HG03460 (cell line): ENCODE measurements at regions not wholly inside any gene's neighbourhood (a gene's known extent, or its start where the extent isn't known, plus 50 kb on each side); places are given as distances from the start of the nearest gene placed in this dataset.
"Not testable (repeated sequence)": the region's sequence is repeated elsewhere in the genome, so short reads cannot be mapped to it uniquely, and the experiment has no call there.

Experiments
- ATAC-seq: cut with Tn5 transposase; IDR thresholded peaks from one replicate; pipeline ENCODE4 v1.9.1; 2021; ENCODE audit not compliant: unreplicated experiment

DNA sequence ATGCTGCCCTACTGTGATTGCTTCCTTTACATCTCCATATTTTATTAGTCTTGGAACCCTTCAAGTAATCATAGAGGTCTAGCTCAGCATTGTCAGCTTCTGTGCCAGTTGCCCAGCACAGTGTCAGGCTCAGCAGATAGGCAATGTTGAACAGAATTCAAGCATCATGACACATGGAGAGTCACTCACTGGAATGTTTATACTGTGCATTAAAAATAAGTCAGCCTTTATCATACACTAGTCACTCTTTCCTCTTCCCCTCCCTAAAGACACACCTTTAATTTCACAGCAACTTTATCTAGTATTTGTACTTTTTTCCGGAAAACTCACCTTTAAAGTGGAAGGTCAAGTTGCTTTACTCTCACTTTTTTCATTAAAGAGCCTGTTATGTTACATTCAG is 253.8 kb upstream of the CDH11 start:
- ATAC-seq = no peak

DNA sequence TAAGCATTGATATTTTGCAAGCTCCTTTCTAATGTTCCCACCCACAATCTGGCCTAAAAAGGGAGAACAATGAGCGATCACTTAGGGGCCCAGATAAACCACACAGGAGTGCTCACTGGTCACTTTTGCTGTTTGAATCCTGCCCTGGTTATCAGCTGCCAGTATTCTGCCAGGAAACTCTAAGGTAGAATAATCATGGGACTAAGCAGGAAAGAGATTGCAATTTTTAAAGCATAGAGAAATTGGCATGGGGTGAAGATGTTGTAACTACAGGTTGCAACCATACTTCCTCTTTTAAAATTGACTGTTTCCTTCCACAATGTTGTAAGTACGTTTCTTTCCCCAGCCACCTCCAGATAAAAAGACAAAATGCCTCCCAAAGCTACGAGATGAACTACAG is 251.2 kb upstream of the CDH11 start:
- no peak for ATAC-seq

GRCh38 chr16:65372171-65372570 is 250.3 kb upstream of the CDH11 start:
- no peak for ATAC-seq

DNA sequence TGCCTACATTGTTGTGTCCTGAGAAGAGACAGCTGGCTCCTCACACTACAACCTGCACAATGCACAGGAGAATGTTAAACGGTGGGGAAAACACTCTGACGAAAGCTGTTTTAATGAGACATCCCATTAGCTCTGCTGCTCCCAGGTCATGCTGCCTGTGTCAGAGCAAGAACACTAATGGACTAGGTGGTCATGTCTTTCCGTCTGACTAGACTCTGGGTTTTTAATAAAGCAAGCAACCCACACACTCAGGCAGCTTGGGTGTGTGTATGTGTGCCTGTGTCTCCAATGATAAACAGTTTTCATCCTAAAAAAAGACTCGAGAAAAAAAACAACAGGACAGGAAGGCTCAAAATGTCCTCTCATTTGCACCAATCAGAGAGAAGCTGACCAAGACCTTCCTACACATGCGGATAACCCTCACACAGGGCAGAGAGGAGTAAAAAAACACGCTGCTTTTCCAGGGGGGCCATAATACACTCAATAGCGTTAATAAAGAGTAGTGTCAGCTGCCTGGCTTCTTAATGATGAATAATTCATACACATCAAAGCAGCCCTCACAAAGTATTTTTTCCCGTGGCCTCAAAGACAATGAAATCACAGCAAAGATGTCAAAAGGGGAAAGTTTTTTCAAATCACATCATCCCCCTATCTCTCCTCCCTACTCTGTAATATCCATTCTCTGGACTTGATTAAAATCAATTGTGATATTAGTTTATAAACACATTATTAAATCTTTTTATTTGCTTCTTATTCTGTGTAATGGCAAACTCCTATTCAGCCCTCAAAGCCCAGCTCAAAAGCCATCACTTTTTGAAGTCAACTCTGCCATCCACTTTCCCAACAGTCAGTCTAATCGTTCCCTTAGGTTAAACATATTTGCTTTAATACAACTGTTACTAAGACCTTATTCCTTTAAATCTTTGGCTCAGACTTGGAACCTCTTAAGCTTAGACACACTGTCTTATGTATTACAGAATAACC is 244.2 kb upstream of the CDH11 start:
- no peak for ATAC-seq

DNA sequence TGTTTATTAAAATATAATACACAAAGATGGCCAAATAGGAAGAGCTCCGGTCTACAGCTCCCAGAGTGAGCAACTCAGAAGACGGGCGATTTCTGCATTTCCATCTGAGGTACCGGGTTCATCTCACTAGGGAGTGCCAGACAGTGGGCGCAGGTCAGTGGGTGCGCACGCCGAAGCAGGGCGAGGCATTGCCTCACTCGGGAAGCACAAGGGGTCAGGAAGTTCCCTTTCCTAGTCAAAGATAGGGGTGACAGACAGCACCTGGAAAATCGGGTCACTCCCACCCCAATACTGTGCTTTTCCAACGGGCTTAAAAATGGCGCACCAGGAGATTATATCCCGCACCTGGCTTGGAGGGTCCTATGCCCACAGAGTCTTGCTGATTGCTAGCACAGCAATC is 234.9 kb upstream of the CDH11 start:
- not testable (repeated sequence) for ATAC-seq

DNA sequence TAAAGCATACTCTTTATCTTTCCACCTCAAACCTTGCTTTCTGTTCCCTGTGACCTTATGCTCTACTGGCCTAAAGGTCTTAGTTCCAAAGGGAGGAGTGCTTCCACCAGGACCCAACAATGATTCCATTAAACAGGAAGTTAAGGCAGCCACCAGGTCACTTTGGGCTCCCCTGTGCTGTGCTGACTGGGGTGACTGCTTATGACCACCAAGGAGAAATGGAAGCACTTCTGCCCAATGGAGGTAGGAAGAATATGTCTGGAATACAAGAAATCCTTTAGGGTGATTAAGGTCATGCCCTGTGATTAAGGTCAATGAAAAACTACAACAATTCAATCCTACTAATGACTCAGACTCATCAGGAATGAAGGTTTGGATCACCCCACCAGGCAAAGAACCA is 233.8 kb upstream of the CDH11 start:
- no peak for ATAC-seq

- no peak for ATAC-seq
These were observed 231.3 kb upstream of the CDH11 start for GRCh38 chr16:65353183-65353582.

DNA sequence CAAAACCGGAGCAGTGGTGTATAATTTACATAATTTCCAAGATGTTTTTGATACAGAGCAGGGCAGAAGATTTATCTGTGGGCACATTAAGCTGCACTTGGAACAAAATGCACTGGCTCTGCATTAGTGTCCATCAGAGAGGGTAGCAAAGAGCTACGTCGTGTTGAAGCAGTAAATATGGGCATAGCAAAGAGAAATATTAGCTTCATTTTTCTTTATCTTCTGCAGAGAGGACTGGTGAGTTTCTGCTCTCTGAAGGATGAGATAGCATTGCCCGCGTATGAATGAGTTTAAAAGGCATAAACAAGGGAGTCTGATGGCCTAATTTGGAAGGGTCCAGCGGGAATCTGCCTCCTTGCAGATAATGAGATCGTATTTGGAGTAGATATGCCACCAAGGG is 227.8 kb upstream of the CDH11 start:
- ATAC-seq = no peak

DNA sequence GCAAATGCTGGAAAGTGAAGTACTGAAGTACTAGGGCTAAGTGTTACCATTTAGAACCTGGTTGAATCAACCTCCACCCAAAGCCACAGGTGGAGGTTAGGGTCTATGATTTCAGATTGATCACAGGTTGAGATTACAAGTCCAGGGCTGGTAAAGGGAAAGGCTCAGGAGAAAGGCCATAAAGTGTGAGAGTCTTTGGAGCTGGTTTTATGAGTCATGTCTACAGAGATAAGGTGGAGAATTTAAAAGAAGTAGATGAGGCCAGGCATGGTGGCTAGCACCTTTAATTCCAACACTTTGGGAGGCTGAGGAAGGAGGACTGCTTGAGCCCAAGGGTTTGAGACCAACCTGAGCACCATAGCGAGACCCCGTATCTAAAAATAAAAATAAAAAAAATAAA is 221.7 kb upstream of the CDH11 start:
- no peak for ATAC-seq

GRCh38 chr16:65342231-65342866 is 220.5 kb upstream of the CDH11 start:
- ATAC-seq = no peak

- no peak for ATAC-seq
These were observed 217.2 kb upstream of the CDH11 start for GRCh38 chr16:65339062-65339461.

- no peak for ATAC-seq
These were observed 214.3 kb upstream of the CDH11 start for GRCh38 chr16:65336160-65336559.

DNA sequence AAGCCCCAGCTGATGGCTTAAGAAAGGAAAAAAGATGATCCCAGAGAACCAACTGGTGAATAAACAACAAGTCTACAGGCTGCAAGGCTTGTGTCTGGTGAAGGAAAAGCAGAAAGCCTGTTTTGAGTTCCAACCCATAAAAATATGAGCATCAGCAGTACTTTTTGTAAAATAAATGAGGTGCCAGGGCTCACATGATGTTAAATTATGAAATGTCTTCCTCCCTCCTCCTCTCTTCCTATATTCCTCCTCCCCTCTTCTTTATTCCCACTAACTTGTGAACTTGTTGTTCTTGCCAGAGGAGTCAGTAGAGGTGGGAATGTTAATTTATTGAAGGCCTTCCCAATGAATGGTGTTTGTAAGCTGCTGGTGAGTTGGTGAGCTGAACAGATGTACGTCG is 212.2 kb upstream of the CDH11 start:
- no peak for ATAC-seq

- no peak for ATAC-seq
These were observed 211.4 kb upstream of the CDH11 start for GRCh38 chr16:65333283-65333682.

- ATAC-seq = no peak
These were observed 205.5 kb upstream of the CDH11 start for GRCh38 chr16:65327346-65327745.

- no peak for ATAC-seq
These were observed 201.9 kb upstream of the CDH11 start for GRCh38 chr16:65323655-65324237.

- ATAC-seq = no peak
These were observed 197.9 kb upstream of the CDH11 start for GRCh38 chr16:65319621-65320231.

DNA sequence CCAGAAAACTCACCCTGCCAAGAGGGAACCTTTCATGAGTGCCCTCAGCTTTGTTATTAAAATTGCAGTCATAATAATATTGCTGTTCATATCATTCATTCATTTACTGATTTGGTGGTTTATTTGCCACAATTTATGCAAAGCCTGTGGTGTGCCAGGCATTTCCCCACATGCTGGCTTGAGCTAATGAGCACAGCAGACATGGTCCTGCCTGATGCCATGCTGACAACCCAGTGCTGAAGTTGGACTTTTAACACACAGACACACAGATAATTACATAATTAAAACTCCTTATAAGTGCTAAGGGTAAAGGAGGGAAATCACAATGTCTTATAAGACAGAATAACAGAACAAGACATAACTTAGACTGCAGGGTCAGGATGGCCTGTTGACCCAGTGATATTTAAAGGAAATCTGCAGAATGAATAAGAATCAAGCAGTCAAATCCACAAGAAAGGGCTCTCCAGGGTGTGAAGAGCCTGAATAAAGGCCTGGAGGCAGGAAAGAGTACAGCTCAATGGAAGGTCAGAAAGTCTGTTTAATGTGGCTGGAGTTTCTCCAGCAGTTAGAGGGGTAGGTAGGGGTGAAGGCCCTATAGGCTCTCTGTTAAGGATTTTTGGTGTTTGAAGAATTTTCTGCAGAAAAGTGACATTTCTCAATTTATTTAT is 196.9 kb upstream of the CDH11 start:
- ATAC-seq = no peak

GRCh38 chr16:65318138-65318537 is 196.3 kb upstream of the CDH11 start:
- no peak for ATAC-seq

GRCh38 chr16:65316808-65317207 is 194.9 kb upstream of the CDH11 start:
- no peak for ATAC-seq
